ENCODE measurements at regions not wholly inside any gene's neighbourhood (a gene's known extent, or its start where the extent isn't known, plus 50 kb on each side); places are given as distances from the start of the nearest gene placed in this dataset.

- no peak for DNase-seq
These were observed 63.9 kb upstream of the TRIM2 start for GRCh38 chr4:153140294-153140693.

- DNase-seq = no peak
These were observed 63.0 kb upstream of the TRIM2 start for GRCh38 chr4:153141238-153141637.

- DNase-seq = peak; percentile 11
These were observed 61.4 kb upstream of the TRIM2 start for GRCh38 chr4:153142700-153143438.

- DNase-seq = no peak
These were observed 60.5 kb upstream of the TRIM2 start for GRCh38 chr4:153143527-153144348.

- no peak for DNase-seq
These were observed 58.2 kb upstream of the TRIM2 start for GRCh38 chr4:153146031-153146430.

GRCh38 chr4:153146961-153147360 lies 57.3 kb upstream of the TRIM2 start:
- DNase-seq = no peak

GRCh38 chr4:153148791-153149190 lies 55.5 kb upstream of the TRIM2 start:
- DNase-seq = no peak

GRCh38 chr4:153151535-153152455 lies 52.4 kb upstream of the TRIM2 start:
- DNase-seq = peak; percentile 27

- DNase-seq = peak; percentile 15
These were observed 51.5 kb upstream of the TRIM2 start for GRCh38 chr4:153152501-153153338.

GRCh38 chr4:153153339-153153871 lies 50.8 kb upstream of the TRIM2 start:
- peak; percentile 30 for DNase-seq

- DNase-seq = no peak
These were observed 50.0 kb upstream of the TRIM2 start for GRCh38 chr4:153154007-153154975.

Measured in effector CD8-positive, alpha-beta T cell (primary cell).